ENCODE measurements at regions not wholly inside any gene's neighbourhood (a gene's known extent, or its start where the extent isn't known, plus 50 kb on each side); places are given as distances from the start of the nearest gene placed in this dataset.

DNA sequence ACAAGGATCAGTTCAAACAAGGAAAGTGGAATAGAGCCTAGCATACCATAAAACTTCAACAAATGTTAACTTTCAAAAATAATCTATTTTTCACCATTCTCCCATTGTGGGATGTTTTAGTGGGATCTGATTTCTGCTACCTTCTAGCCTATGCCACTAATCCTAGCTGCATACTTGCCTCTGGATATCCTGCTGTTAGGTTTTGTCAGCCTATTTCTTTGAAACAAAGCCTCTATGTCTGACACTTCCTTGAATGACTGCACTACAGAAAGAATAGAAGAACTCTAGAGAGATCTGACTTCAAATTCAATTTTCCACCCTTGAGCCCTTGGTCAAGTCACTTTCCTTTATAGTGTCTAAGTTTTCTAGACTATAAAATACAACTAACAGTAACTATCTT is 291.5 kb downstream of the PTH2R start:
- no peak for DNase-seq (ENCODE audit: extremely low spot score)
- no peak for TF ChIP-seq FOXM1 (IDR thresholded peaks at IDR 0.05; ENCODE audit: borderline replicate concordance)
- TF ChIP-seq ARNT (IDR thresholded peaks at IDR 0.05): no peak
- no peak for TF ChIP-seq FOXK2 (IDR thresholded peaks at IDR 0.05)
- no peak for TF ChIP-seq TARDBP (IDR thresholded peaks at IDR 0.05)
- TF ChIP-seq FOXA1 (IDR thresholded peaks at IDR 0.05): no peak
- no peak for TF ChIP-seq HDGF (IDR thresholded peaks at IDR 0.05; ENCODE audit: borderline replicate concordance)
- TF ChIP-seq L3MBTL2 (conservative IDR thresholded peaks at IDR 0.05): no peak
- no peak for TF ChIP-seq CTBP1 (IDR thresholded peaks at IDR 0.05; ENCODE audit: borderline replicate concordance)
- no peak for TF ChIP-seq BHLHE40 (IDR thresholded peaks at IDR 0.05; ENCODE audit: borderline replicate concordance)
- TF ChIP-seq, protein P1, sequence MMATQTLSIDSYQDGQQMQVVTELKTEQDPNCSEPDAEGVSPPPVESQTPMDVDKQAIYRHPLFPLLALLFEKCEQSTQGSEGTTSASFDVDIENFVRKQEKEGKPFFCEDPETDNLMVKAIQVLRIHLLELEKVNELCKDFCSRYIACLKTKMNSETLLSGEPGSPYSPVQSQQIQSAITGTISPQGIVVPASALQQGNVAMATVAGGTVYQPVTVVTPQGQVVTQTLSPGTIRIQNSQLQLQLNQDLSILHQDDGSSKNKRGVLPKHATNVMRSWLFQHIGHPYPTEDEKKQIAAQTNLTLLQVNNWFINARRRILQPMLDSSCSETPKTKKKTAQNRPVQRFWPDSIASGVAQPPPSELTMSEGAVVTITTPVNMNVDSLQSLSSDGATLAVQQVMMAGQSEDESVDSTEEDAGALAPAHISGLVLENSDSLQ (IDR thresholded peaks at IDR 0.05): no peak
- TF ChIP-seq ZNF384 (IDR thresholded peaks at IDR 0.05): no peak
- no peak for TF ChIP-seq LEF1 (IDR thresholded peaks at IDR 0.05; ENCODE audit: borderline replicate concordance)
- no peak for TF ChIP-seq NFRKB (IDR thresholded peaks at IDR 0.05)
- no peak for TF ChIP-seq SP1 (IDR thresholded peaks at IDR 0.05)
- TF ChIP-seq ELF4 (IDR thresholded peaks at IDR 0.05): no peak
- TF ChIP-seq SUZ12 (IDR thresholded peaks at IDR 0.05): no peak
- CTCF ChIA-PET: no interaction called here
- POLR2A ChIA-PET: no interaction called here

DNA sequence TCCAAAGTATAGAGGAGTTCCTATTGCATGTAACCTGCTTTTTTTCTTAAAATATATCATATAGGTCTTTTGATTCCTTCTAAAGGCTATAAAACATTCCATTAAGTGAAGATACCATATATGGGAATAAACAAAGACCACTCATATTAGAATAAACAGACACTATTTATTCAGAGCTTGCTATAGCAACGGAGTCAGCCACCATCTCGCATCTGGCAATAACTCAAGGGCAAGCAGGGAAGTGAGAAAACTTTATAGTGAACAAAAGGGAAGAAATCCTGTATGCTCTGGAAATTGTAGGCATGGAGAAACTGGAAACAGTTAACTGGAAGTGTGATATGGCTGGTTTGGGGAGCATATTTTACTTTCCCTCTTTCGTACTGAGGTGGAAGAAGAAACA is 301.9 kb downstream of the PTH2R start:
- TF ChIP-seq ELF4 (IDR thresholded peaks at IDR 0.05) (no peak), ZNF384 (IDR thresholded peaks at IDR 0.05) (no peak), CTBP1 (IDR thresholded peaks at IDR 0.05; ENCODE audit: borderline replicate concordance) (no peak), ARNT (IDR thresholded peaks at IDR 0.05) (no peak), FOXK2 (IDR thresholded peaks at IDR 0.05) (no peak), SUZ12 (IDR thresholded peaks at IDR 0.05) (no peak), TARDBP (IDR thresholded peaks at IDR 0.05) (no peak), HDGF (IDR thresholded peaks at IDR 0.05; ENCODE audit: borderline replicate concordance) (no peak), FOXM1 (IDR thresholded peaks at IDR 0.05; ENCODE audit: borderline replicate concordance) (no peak), NFRKB (IDR thresholded peaks at IDR 0.05) (no peak), FOXA1 (IDR thresholded peaks at IDR 0.05) (no peak), LEF1 (IDR thresholded peaks at IDR 0.05; ENCODE audit: borderline replicate concordance) (no peak), SP1 (IDR thresholded peaks at IDR 0.05) (no peak), BHLHE40 (IDR thresholded peaks at IDR 0.05; ENCODE audit: borderline replicate concordance) (no peak), L3MBTL2 (conservative IDR thresholded peaks at IDR 0.05) (no peak)
- TF ChIP-seq, protein P1 (IDR thresholded peaks at IDR 0.05): no peak
- no peak for DNase-seq (ENCODE audit: extremely low spot score)
- ChIA-PET CTCF (no interaction called here), POLR2A (no interaction called here)

DNA sequence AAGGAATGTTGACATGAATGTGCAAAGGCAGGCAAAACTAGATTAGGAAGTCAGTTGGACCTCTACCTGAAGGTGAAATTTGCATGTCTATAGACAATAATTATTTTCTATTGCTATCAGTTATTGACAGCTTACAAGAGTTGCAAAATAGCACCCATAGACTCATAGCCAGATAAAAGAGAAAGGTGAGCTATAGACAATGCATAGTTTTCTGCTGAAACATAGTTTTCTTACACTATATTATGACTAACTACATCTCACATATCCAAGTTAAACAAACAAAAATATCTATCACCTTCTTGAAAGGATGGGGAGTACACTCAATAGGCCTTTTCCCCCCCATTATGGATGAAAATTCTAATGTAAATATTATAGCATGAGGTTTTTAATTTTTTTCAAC is 305.0 kb downstream of the PTH2R start:
- ChIA-PET POLR2A (no interaction called here), CTCF (no interaction called here)
- no peak for TF ChIP-seq HDGF (IDR thresholded peaks at IDR 0.05; ENCODE audit: borderline replicate concordance)
- TF ChIP-seq, protein P1 (IDR thresholded peaks at IDR 0.05): no peak
- no peak for TF ChIP-seq FOXM1 (IDR thresholded peaks at IDR 0.05; ENCODE audit: borderline replicate concordance)
- no peak for TF ChIP-seq ELF4 (IDR thresholded peaks at IDR 0.05)
- no peak for TF ChIP-seq ZNF384 (IDR thresholded peaks at IDR 0.05)
- DNase-seq (ENCODE audit: extremely low spot score): no peak

DNA sequence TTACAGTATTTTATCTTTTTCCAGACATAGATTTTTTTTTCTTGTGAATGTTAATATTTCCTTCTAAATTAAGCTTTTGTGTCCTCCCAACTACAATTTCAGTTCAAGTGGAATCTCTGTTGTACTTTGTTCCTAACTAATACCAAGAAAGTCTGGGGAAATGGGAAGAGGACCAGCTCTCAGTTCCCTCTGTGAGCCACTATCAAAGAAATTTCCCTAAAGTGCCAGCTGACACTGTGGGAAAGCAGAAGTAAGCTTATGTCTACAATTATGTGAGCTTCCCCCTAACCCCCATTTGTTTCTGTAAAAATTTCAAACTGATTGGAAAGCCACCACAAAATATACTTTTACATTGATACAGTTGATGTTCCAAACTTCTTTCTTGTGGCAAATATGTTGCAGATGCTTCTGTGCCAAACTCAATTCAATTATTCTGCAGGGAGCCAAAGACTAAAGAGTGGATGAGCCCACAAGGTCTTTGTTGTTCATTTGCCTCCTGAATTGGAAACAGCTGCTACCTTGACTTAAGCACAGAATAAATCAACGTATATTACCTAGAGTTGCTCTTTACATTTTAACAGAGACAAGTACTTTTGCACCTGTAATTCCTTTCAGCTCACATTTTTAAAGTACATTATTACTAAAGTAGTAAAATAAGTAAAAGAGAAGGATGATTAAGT is 306.6 kb downstream of the PTH2R start:
- ChIA-PET POLR2A (no interaction called here), CTCF (no interaction called here)
- no peak for TF ChIP-seq FOXA1 (IDR thresholded peaks at IDR 0.05)
- no peak for TF ChIP-seq HDGF (IDR thresholded peaks at IDR 0.05; ENCODE audit: borderline replicate concordance)
- TF ChIP-seq ZNF384 (IDR thresholded peaks at IDR 0.05): no peak
- no peak for TF ChIP-seq FOXM1 (IDR thresholded peaks at IDR 0.05; ENCODE audit: borderline replicate concordance)
- TF ChIP-seq CTBP1 (IDR thresholded peaks at IDR 0.05; ENCODE audit: borderline replicate concordance): no peak
- DNase-seq (ENCODE audit: extremely low spot score): no peak

DNA sequence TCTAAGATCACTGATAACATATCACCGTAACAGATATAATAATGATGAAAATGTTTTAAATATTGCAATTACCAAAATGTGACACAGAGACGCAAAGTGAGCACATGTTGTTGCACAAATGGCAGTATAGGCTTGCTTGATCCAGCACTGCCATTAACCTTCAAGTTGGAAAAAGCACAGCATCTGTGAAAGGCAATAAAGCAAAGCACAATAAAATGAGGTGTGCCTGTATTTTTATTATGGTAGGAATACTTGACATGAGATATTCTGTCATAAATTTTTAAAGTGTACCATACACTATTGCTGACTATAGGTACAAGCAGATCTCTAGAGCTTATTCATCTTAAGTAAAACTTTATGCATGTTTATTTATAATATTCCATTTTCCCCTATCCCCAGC is 312.2 kb downstream of the PTH2R start:
- ChIA-PET POLR2A (no interaction called here), CTCF (no interaction called here)
- no peak for DNase-seq (ENCODE audit: extremely low spot score)
- TF ChIP-seq ZNF384 (IDR thresholded peaks at IDR 0.05) (no peak), ELF4 (IDR thresholded peaks at IDR 0.05) (no peak), LEF1 (IDR thresholded peaks at IDR 0.05; ENCODE audit: borderline replicate concordance) (no peak), FOXM1 (IDR thresholded peaks at IDR 0.05; ENCODE audit: borderline replicate concordance) (no peak), ARNT (IDR thresholded peaks at IDR 0.05) (no peak), TARDBP (IDR thresholded peaks at IDR 0.05) (no peak), SUZ12 (IDR thresholded peaks at IDR 0.05) (no peak), L3MBTL2 (conservative IDR thresholded peaks at IDR 0.05) (no peak), FOXA1 (IDR thresholded peaks at IDR 0.05) (no peak), CTBP1 (IDR thresholded peaks at IDR 0.05; ENCODE audit: borderline replicate concordance) (no peak), NFRKB (IDR thresholded peaks at IDR 0.05) (no peak), HDGF (IDR thresholded peaks at IDR 0.05; ENCODE audit: borderline replicate concordance) (no peak)
- TF ChIP-seq, protein P1 (IDR thresholded peaks at IDR 0.05): no peak

DNA sequence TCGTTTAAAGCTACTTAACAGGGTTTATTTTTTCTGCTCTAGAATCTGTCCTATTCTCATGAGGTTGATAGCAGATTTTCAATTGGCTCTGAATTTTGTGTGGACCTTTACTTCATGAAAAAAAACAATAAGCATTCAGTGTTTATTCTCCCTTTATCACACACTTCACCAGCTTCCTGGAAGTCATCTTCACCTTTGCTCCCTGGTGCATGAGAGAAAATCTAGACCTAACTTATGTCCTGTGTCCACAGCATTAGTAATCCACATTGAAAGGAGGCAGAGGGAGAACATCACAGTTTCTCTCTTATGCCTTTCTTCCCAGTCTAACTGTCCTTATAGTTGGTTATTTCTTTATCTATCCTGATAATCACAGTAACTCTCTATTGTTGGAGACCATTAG is 316.1 kb downstream of the PTH2R start:
- TF ChIP-seq SP1 (IDR thresholded peaks at IDR 0.05): no peak
- TF ChIP-seq ARNT (IDR thresholded peaks at IDR 0.05): no peak
- TF ChIP-seq FOXA1 (IDR thresholded peaks at IDR 0.05): no peak
- TF ChIP-seq HDGF (IDR thresholded peaks at IDR 0.05; ENCODE audit: borderline replicate concordance): no peak
- TF ChIP-seq ELF4 (IDR thresholded peaks at IDR 0.05): no peak
- TF ChIP-seq ZNF384 (IDR thresholded peaks at IDR 0.05): no peak
- TF ChIP-seq CTBP1 (IDR thresholded peaks at IDR 0.05; ENCODE audit: borderline replicate concordance): no peak
- no peak for TF ChIP-seq SUZ12 (IDR thresholded peaks at IDR 0.05)
- no peak for TF ChIP-seq FOXK2 (IDR thresholded peaks at IDR 0.05)
- TF ChIP-seq TARDBP (IDR thresholded peaks at IDR 0.05): no peak
- TF ChIP-seq L3MBTL2 (conservative IDR thresholded peaks at IDR 0.05): no peak
- TF ChIP-seq BHLHE40 (IDR thresholded peaks at IDR 0.05; ENCODE audit: borderline replicate concordance): no peak
- TF ChIP-seq, protein P1 (IDR thresholded peaks at IDR 0.05): no peak
- no peak for TF ChIP-seq LEF1 (IDR thresholded peaks at IDR 0.05; ENCODE audit: borderline replicate concordance)
- no peak for TF ChIP-seq FOXM1 (IDR thresholded peaks at IDR 0.05; ENCODE audit: borderline replicate concordance)
- no peak for TF ChIP-seq NFRKB (IDR thresholded peaks at IDR 0.05)
- CTCF ChIA-PET: no interaction called here
- no peak for DNase-seq (ENCODE audit: extremely low spot score)
- POLR2A ChIA-PET: no interaction called here
